ENCODE measurements at regions not wholly inside any gene's neighbourhood (a gene's known extent, or its start where the extent isn't known, plus 50 kb on each side); places are given as distances from the start of the nearest gene placed in this dataset.
"Not testable (repeated sequence)": the region's sequence is repeated elsewhere in the genome, so short reads cannot be mapped to it uniquely, and the experiment has no call there.

- H3K4me2 ChIP-seq (ENCODE audit: insufficient read depth, low read length); H3K9me3 ChIP-seq (replicated peaks; ENCODE audit: control insufficient read depth, insufficient read depth, low read depth, low read length); in situ Hi-C loops (cut with MboI); FAIRE-seq; H3K4me3 ChIP-seq; intact Hi-C loops (cut with micrococcal nuclease); H3K9ac ChIP-seq (ENCODE audit: insufficient read depth in 1 of 2, low read depth in 2 of 2, low read length in 2 of 2); POLR2A ChIA-PET; H3K27ac ChIP-seq (ENCODE audit: extremely low read depth, low read depth, low read length); H3K4me1 ChIP-seq (replicated peaks in 1 of 2; ENCODE audit: control insufficient read depth in 2 of 2, insufficient read depth in 2 of 2, low read length in 2 of 2); ATAC-seq; H2AFZ ChIP-seq (ENCODE audit: low read depth, low read length); H3K79me2 ChIP-seq (ENCODE audit: control insufficient read depth, insufficient read depth, low read length); H3K9me1 ChIP-seq (ENCODE audit: control insufficient read depth, insufficient read depth, low read length); CTCF ChIA-PET (ENCODE audit: low intra/inter-chr PET ratio); BruUV-seq (replicated peaks); H3K27me3 ChIP-seq (ENCODE audit: control insufficient read depth in 2 of 2, insufficient read depth in 2 of 2, low read length in 2 of 2); H4K20me1 ChIP-seq (replicated peaks; ENCODE audit: control insufficient read depth, insufficient read depth, low read length); DNase-seq (ENCODE audit: extremely low read depth in 1 of 4, low spot score in 3 of 4); H3K36me3 ChIP-seq (ENCODE audit: control insufficient read depth, insufficient read depth, low read length): not testable (repeated sequence)
- WGBS (ENCODE audit: insufficient coverage, low coverage, missing lambda C conversion rate): 0% methylated on average over 5 of the region's 10 CpGs
These were observed 845.6 kb upstream of the TPTE start for GRCh38 chr21:9675811-9676210.

DNA sequence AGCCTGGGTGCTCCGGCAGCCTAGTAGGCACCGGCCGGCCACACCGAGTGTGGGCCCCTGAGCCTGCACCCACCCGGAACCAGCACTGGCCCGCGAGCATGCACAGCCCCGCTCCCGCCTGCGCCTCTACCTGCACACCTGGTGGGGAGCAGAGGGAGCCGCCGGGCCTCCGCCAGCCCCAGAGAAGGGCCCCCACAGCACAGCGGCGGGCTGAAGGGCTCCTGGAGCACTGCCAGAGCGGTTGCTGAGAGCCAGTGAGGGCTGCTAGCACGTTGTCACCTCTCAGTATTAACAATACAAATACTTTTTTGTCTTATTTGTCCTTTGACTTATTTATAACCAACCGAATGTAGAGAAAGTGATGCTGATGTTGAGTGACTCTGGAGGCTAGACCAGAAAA, 842.4 kb upstream of the TPTE start:
- H3K36me3 ChIP-seq (ENCODE audit: control insufficient read depth, insufficient read depth, low read length); H3K9me1 ChIP-seq (ENCODE audit: control insufficient read depth, insufficient read depth, low read length); H3K9me3 ChIP-seq (replicated peaks; ENCODE audit: control insufficient read depth, insufficient read depth, low read depth, low read length); H3K4me2 ChIP-seq (ENCODE audit: insufficient read depth, low read length); in situ Hi-C loops (cut with MboI); intact Hi-C loops (cut with micrococcal nuclease); ATAC-seq; H2AFZ ChIP-seq (ENCODE audit: low read depth, low read length); H3K79me2 ChIP-seq (ENCODE audit: control insufficient read depth, insufficient read depth, low read length); H3K9ac ChIP-seq (ENCODE audit: insufficient read depth in 1 of 2, low read depth in 2 of 2, low read length in 2 of 2); DNase-seq (ENCODE audit: extremely low read depth in 1 of 4, low spot score in 3 of 4); H3K27me3 ChIP-seq (ENCODE audit: control insufficient read depth in 2 of 2, insufficient read depth in 2 of 2, low read length in 2 of 2); H3K4me1 ChIP-seq (replicated peaks in 1 of 2; ENCODE audit: control insufficient read depth in 2 of 2, insufficient read depth in 2 of 2, low read length in 2 of 2); H3K4me3 ChIP-seq; POLR2A ChIA-PET; CTCF ChIA-PET (ENCODE audit: low intra/inter-chr PET ratio); H4K20me1 ChIP-seq (replicated peaks; ENCODE audit: control insufficient read depth, insufficient read depth, low read length); BruUV-seq (replicated peaks); H3K27ac ChIP-seq (ENCODE audit: extremely low read depth, low read depth, low read length); FAIRE-seq: not testable (repeated sequence)
- 0% methylated on average over 3 of the region's 18 CpGs for WGBS (ENCODE audit: insufficient coverage, low coverage, missing lambda C conversion rate)

GRCh38 chr21:9688945-9689344, 832.4 kb upstream of the TPTE start:
- DNase-seq (ENCODE audit: extremely low read depth in 1 of 4, low spot score in 3 of 4); POLR2A ChIA-PET; H3K9me1 ChIP-seq (ENCODE audit: control insufficient read depth, insufficient read depth, low read length); H3K4me1 ChIP-seq (replicated peaks in 1 of 2; ENCODE audit: control insufficient read depth in 2 of 2, insufficient read depth in 2 of 2, low read length in 2 of 2); ATAC-seq; in situ Hi-C loops (cut with MboI); H3K79me2 ChIP-seq (ENCODE audit: control insufficient read depth, insufficient read depth, low read length); H3K27me3 ChIP-seq (ENCODE audit: control insufficient read depth in 2 of 2, insufficient read depth in 2 of 2, low read length in 2 of 2); H4K20me1 ChIP-seq (replicated peaks; ENCODE audit: control insufficient read depth, insufficient read depth, low read length); H3K27ac ChIP-seq (ENCODE audit: extremely low read depth, low read depth, low read length); H3K9me3 ChIP-seq (replicated peaks; ENCODE audit: control insufficient read depth, insufficient read depth, low read depth, low read length); CTCF ChIA-PET (ENCODE audit: low intra/inter-chr PET ratio); H2AFZ ChIP-seq (ENCODE audit: low read depth, low read length); H3K4me2 ChIP-seq (ENCODE audit: insufficient read depth, low read length); FAIRE-seq; intact Hi-C loops (cut with micrococcal nuclease); BruUV-seq (replicated peaks); H3K9ac ChIP-seq (ENCODE audit: insufficient read depth in 1 of 2, low read depth in 2 of 2, low read length in 2 of 2); H3K4me3 ChIP-seq; H3K36me3 ChIP-seq (ENCODE audit: control insufficient read depth, insufficient read depth, low read length): not testable (repeated sequence)
- no CpG with 5 or more reads among the region's 14 CpGs for WGBS (ENCODE audit: insufficient coverage, low coverage, missing lambda C conversion rate)

DNA sequence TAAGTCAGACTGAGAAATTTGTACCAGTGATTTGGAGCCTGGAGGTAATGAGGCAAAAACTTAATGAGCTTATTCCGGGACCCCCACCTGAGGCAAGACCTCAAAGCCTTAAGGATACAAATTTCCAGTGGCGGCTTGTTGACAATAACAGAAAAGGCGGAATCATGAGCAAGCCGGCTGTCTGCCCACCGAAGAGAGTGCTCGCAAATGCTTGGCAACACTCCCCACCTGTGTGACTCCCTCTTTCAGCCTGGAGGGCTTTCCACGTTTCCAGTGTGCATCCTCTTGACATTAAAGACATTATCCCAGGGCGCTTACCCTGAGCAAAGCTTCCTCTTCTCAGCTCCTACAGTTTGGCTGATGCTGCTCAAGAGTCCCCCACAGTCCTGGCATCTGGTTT, 830.4 kb upstream of the TPTE start:
- FAIRE-seq; POLR2A ChIA-PET; H3K4me3 ChIP-seq; DNase-seq (ENCODE audit: extremely low read depth in 1 of 4, low spot score in 3 of 4); H3K4me1 ChIP-seq (replicated peaks in 1 of 2; ENCODE audit: control insufficient read depth in 2 of 2, insufficient read depth in 2 of 2, low read length in 2 of 2); ATAC-seq; H3K27me3 ChIP-seq (ENCODE audit: control insufficient read depth in 2 of 2, insufficient read depth in 2 of 2, low read length in 2 of 2); H4K20me1 ChIP-seq (replicated peaks; ENCODE audit: control insufficient read depth, insufficient read depth, low read length); H3K9ac ChIP-seq (ENCODE audit: insufficient read depth in 1 of 2, low read depth in 2 of 2, low read length in 2 of 2); H3K4me2 ChIP-seq (ENCODE audit: insufficient read depth, low read length); intact Hi-C loops (cut with micrococcal nuclease); H3K27ac ChIP-seq (ENCODE audit: extremely low read depth, low read depth, low read length); in situ Hi-C loops (cut with MboI); H3K36me3 ChIP-seq (ENCODE audit: control insufficient read depth, insufficient read depth, low read length); H3K9me3 ChIP-seq (replicated peaks; ENCODE audit: control insufficient read depth, insufficient read depth, low read depth, low read length); H3K9me1 ChIP-seq (ENCODE audit: control insufficient read depth, insufficient read depth, low read length); CTCF ChIA-PET (ENCODE audit: low intra/inter-chr PET ratio); BruUV-seq (replicated peaks); H3K79me2 ChIP-seq (ENCODE audit: control insufficient read depth, insufficient read depth, low read length); H2AFZ ChIP-seq (ENCODE audit: low read depth, low read length): not testable (repeated sequence)
- 0% methylated on average over 6 of the region's 8 CpGs for WGBS (ENCODE audit: insufficient coverage, low coverage, missing lambda C conversion rate)
